ENCODE measurements at regions not wholly inside any gene's neighbourhood (a gene's known extent, or its start where the extent isn't known, plus 50 kb on each side); places are given as distances from the start of the nearest gene placed in this dataset.

- no peak for TF ChIP-seq RCOR1 (IDR thresholded peaks at IDR 0.05; ENCODE audit: insufficient replicate concordance, low read length)
- no peak for TF ChIP-seq CHD1 (IDR thresholded peaks at IDR 0.05; ENCODE audit: low read depth, low read length)
- TF ChIP-seq MAZ (IDR thresholded peaks at IDR 0.05; ENCODE audit: borderline replicate concordance, low read depth, low read length): no peak
- no peak for TF ChIP-seq RAD21 (IDR thresholded peaks at IDR 0.05; ENCODE audit: low read length)
- H3K9me1 ChIP-seq (ENCODE audit: insufficient read depth, low read length): no peaks in the 10 kb centered on the region; the same call in 1 of the 2 replicates
- H3K4ac ChIP-seq (ENCODE audit: low read depth, low read length): no peak overlapping the region
- H3K27me3 ChIP-seq (ENCODE audit: control insufficient read depth, insufficient read depth, low read length): peaks cover 19% of the 10 kb centered on the region
- no peak overlapping the region for H4K8ac ChIP-seq (ENCODE audit: low read depth in 2 of 2, low read length in 2 of 2)
- POLR2A ChIA-PET (ENCODE audit: unreplicated experiment): interaction anchor here (0.9 kb wide), 1 partner anchor 9 kb away, joined by 3 read pairs; no protein-coding TSS in a partner anchor
- DNase-seq: no peak
- H3K4me2 ChIP-seq (ENCODE audit: low read depth, low read length): no peak overlapping the region
- H3K4me1 ChIP-seq (ENCODE audit: control insufficient read depth, insufficient read depth, low read length): peaks cover 4% of the 10 kb centered on the region; the same call in 1 of the 2 replicates
- no peak overlapping the region for H3K9ac ChIP-seq (ENCODE audit: low read depth, low read length)
- in situ Hi-C loops (cut with MboI; ENCODE audit: low sequenced_read_pairs): no loop called here
- CTCF ChIA-PET: interaction anchor here (0.7 kb wide), 1 partner anchor 508 kb away, joined by 3 read pairs; no protein-coding TSS in a partner anchor
- H3K9me3 ChIP-seq (ENCODE audit: control insufficient read depth, insufficient read depth, low read length): no peaks in the 10 kb centered on the region
- H3K27ac ChIP-seq (ENCODE audit: insufficient read depth, low read length): no peak overlapping the region
- H2BK5ac ChIP-seq (ENCODE audit: low read depth, low read length, poor library complexity, severe bottlenecking): no peak overlapping the region
- intact Hi-C loops (cut with micrococcal nuclease): loop anchor here (2.0 to 10.0 kb wide), 3 partner anchors 167 to 617 kb away; partner anchors contain the start of genes NCK2 and UXS1
- BruUV-seq (replicated peaks): no TSS peak
- H3K18ac ChIP-seq (ENCODE audit: low read depth, low read length): no peak overlapping the region
- H4K20me1 ChIP-seq (ENCODE audit: insufficient read depth, low read length): no peaks in the 10 kb centered on the region
- no peak overlapping the region for H2AK9ac ChIP-seq (replicated peaks; ENCODE audit: low read depth, low read length, poor library complexity)
- no peak overlapping the region for H4K5ac ChIP-seq (ENCODE audit: low read depth, low read length)
- H3K79me1 ChIP-seq (ENCODE audit: low read depth in 1 of 2, low read length in 2 of 2): no peaks in the 10 kb centered on the region
- H2BK120ac ChIP-seq (ENCODE audit: low read depth, low read length): no peak overlapping the region
- no peak overlapping the region for H3K23ac ChIP-seq (ENCODE audit: low read depth, low read length)
- no CpG with 5 or more reads among the region's 4 CpGs for WGBS, 2 experiments (ENCODE audit: extremely low coverage in 2 of 2, insufficient read length in 1 of 2)
- H3K4me3 ChIP-seq (ENCODE audit: insufficient read depth, low read depth, low read length): no peak overlapping the region
- no peak overlapping the region for H2BK20ac ChIP-seq (ENCODE audit: low read depth, low read length)
- no peak overlapping the region for H2AK5ac ChIP-seq (ENCODE audit: low read depth, low read length)
- dilution Hi-C loops (cut with HindIII; ENCODE audit: low sequenced_read_pairs, unreplicated experiment): no loop called here
- no peaks in the 10 kb centered on the region for H3K36me3 ChIP-seq (ENCODE audit: control insufficient read depth, insufficient read depth, low read length)
- no peak overlapping the region for H3K14ac ChIP-seq (replicated peaks; ENCODE audit: low read depth, low read length)
- H4K91ac ChIP-seq (ENCODE audit: insufficient read depth, low read depth, low read length): no peak overlapping the region
- no peak overlapping the region for H2BK15ac ChIP-seq (ENCODE audit: low read depth, low read length)
- no peak overlapping the region for H2AFZ ChIP-seq (replicated peaks; ENCODE audit: low read length, poor library complexity)
- ATAC-seq (ENCODE audit: low read depth): no peak
- H3K56ac ChIP-seq (ENCODE audit: extremely low read depth, insufficient read depth, low read length): no peak overlapping the region
Measured at GRCh38 chr2:105577762-105578161, 166.9 kb upstream of the NCK2 start.
